ENCODE measurements at regions not wholly inside any gene's neighbourhood (a gene's known extent, or its start where the extent isn't known, plus 50 kb on each side); places are given as distances from the start of the nearest gene placed in this dataset.

DNA sequence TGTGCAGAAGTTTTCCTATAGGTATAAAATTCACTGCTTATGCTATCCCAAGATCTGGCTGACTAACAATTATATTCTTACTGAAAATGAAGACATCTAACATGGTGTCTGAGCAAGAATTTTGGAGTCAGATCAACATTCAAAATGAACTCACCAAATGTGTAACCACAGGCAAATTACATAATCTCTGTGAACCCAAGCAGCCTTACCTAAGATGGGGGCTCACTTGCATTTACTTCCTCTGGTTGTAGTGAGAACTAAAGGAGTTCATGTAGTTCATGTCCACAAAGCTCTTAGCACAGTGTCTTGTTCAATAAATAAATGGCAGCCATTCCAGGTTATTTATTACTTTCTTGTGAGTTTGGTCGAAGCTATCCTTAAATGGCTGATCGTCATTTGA is 163.9 kb upstream of the LCORL start:
- Histone ChIP-seq H4K20me1 (replicated peaks; ENCODE audit: control insufficient read depth, extremely low read depth, insufficient read depth, low read length) (no peaks in the 10 kb centered on the region), H2AFZ (ENCODE audit: low read depth, low read length) (no peak overlapping the region), H3K36me3 (ENCODE audit: control insufficient read depth in 2 of 2, extremely low read depth in 1 of 2, insufficient read depth in 2 of 2, low read length in 2 of 2) (no peaks in the 10 kb centered on the region), H3K27me3 (ENCODE audit: control insufficient read depth in 2 of 2, insufficient read depth in 2 of 2, low read length in 2 of 2) (no peaks in the 10 kb centered on the region), H3K4me1 (ENCODE audit: control insufficient read depth, extremely low read depth, insufficient read depth, low read length) (no peaks in the 10 kb centered on the region), H3K9ac (replicated peaks; ENCODE audit: extremely low read depth, insufficient read depth, low read length) (no peak overlapping the region), H3K4me2 (ENCODE audit: insufficient read depth, low read length) (no peak overlapping the region), H3K9me3 (replicated peaks; ENCODE audit: control insufficient read depth, insufficient read depth, low read length) (no peaks in the 10 kb centered on the region), H3K27ac (ENCODE audit: insufficient read depth, low read depth, low read length) (no peak overlapping the region), H3K79me2 (ENCODE audit: control insufficient read depth, insufficient read depth, low read length) (no peaks in the 10 kb centered on the region), H3K9me1 (replicated peaks; ENCODE audit: control insufficient read depth, extremely low read depth, insufficient read depth, low read length) (no peaks in the 10 kb centered on the region), H3K4me3 (replicated peaks in 1 of 3; ENCODE audit: insufficient read depth in 1 of 3, low read depth in 1 of 3, low read length in 3 of 3) (no peak overlapping the region)
- CTCF ChIA-PET, result interaction anchor here (1.3 kb wide), 1 partner anchor 11 kb away, joined by 4 read pairs; no protein-coding TSS in a partner anchor
- FAIRE-seq (no peak), DNase-seq (ENCODE audit: low read depth, low spot score) (no peak)
- POLR2A ChIA-PET, result no interaction called here
- TF ChIP-seq GATA2 (IDR thresholded peaks at IDR 0.05; ENCODE audit: insufficient read depth, insufficient read length, low read depth, low read length) (no peak), FOS (IDR thresholded peaks at IDR 0.05; ENCODE audit: borderline replicate concordance, insufficient read depth, low read length) (no peak), JUN (IDR thresholded peaks at IDR 0.05; ENCODE audit: borderline replicate concordance, insufficient read depth, insufficient read length, low read depth) (no peak), EZH2 (IDR thresholded peaks at IDR 0.05; ENCODE audit: borderline replicate concordance, low read depth, low read length, severe bottlenecking) (no peak), POLR2AphosphoS5 (IDR thresholded peaks at IDR 0.05; ENCODE audit: insufficient read depth, low read depth, low read length) (no peak), POLR2A (IDR thresholded peaks at IDR 0.05; ENCODE audit: low read depth, low read length) (no peak), MYC (IDR thresholded peaks at IDR 0.05; ENCODE audit: low read depth, low read length) (no peak)
- TF ChIP-seq, protein P1, sequence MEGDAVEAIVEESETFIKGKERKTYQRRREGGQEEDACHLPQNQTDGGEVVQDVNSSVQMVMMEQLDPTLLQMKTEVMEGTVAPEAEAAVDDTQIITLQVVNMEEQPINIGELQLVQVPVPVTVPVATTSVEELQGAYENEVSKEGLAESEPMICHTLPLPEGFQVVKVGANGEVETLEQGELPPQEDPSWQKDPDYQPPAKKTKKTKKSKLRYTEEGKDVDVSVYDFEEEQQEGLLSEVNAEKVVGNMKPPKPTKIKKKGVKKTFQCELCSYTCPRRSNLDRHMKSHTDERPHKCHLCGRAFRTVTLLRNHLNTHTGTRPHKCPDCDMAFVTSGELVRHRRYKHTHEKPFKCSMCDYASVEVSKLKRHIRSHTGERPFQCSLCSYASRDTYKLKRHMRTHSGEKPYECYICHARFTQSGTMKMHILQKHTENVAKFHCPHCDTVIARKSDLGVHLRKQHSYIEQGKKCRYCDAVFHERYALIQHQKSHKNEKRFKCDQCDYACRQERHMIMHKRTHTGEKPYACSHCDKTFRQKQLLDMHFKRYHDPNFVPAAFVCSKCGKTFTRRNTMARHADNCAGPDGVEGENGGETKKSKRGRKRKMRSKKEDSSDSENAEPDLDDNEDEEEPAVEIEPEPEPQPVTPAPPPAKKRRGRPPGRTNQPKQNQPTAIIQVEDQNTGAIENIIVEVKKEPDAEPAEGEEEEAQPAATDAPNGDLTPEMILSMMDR (IDR thresholded peaks at IDR 0.05; ENCODE audit: extremely low read depth in 1 of 2, insufficient read depth in 1 of 2, low read depth in 1 of 2, low read length in 2 of 2), result no peak
- TF ChIP-seq, protein P2, sequence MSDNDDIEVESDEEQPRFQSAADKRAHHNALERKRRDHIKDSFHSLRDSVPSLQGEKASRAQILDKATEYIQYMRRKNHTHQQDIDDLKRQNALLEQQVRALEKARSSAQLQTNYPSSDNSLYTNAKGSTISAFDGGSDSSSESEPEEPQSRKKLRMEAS (IDR thresholded peaks at IDR 0.05; ENCODE audit: insufficient read depth, insufficient read length), result no peak
- dilution Hi-C loops (cut with MboI; ENCODE audit: extremely low pct_ligation_motif_present, low sequenced_read_pairs) (no loop called here), intact Hi-C loops (cut with micrococcal nuclease) (no loop called here)
- BruUV-seq (replicated peaks), result no TSS peak

All from endothelial cell of umbilical vein (primary cell).